ENCODE measurements at regions not wholly inside any gene's neighbourhood (a gene's known extent, or its start where the extent isn't known, plus 50 kb on each side); places are given as distances from the start of the nearest gene placed in this dataset.

DNA sequence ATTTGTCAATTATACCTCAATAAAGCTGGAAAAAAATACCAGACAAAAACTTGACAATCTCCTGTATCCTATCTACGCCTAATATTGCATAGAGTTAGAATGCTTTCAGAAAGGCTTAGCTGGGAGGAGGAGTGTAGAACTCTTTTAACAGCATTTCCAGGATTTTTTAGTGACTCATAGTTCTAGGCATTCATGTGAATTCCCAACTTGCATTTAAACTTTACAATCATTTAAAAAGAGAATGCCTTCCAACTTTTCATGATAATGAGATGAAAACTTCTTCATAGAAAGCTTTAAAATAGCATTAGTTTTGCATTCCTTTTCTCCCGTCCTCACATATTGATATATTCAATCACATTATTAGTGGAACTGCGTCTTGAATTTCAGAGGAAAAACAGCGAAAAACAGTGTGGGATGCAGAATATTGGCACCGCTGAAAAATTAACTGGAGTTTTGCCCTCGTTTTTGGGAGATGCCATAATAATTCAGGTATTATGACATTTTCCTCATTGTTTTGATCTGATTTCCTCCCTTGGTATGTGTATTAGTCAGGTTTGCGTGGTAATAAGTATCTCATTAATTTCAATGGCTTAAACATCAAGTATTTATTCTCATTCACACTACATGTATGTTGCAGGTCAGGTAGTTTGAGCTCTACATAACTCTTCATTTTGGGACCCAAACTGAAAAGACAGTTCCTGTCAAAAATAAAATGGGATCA, 293.2 kb upstream of the FIGN start:
- H3K4me3 ChIP-seq (ENCODE audit: low read length in 2 of 2): no peak overlapping the region
- no peak overlapping the region for H2BK12ac ChIP-seq (ENCODE audit: low read length)
- H3K4me2 ChIP-seq (ENCODE audit: insufficient read depth, low read length, poor library complexity, severe bottlenecking): no peak overlapping the region
- no peak overlapping the region for H3K18ac ChIP-seq (ENCODE audit: low read length)
- no peak overlapping the region for H3K27ac ChIP-seq (replicated peaks; ENCODE audit: low read length)
- no peak overlapping the region for H3K23ac ChIP-seq (ENCODE audit: low read depth, low read length, poor library complexity)
- DNase-seq (ENCODE audit: low spot score): no peak
- no peaks in the 10 kb centered on the region for H3K4me1 ChIP-seq (ENCODE audit: control insufficient read depth in 2 of 2, insufficient read depth in 1 of 2, low read depth in 1 of 2, low read length in 2 of 2)
- H4K91ac ChIP-seq (ENCODE audit: low read depth, low read length, poor library complexity): no peak overlapping the region
- no peak overlapping the region for H2BK5ac ChIP-seq (ENCODE audit: low read length)
- H3K9ac ChIP-seq (ENCODE audit: low read depth, low read length, poor library complexity): no peak overlapping the region
- no peak overlapping the region for H2BK15ac ChIP-seq (ENCODE audit: low read length)
- no peak overlapping the region for H4K8ac ChIP-seq (ENCODE audit: low read depth, low read length)
- no peak overlapping the region for H2BK120ac ChIP-seq (ENCODE audit: low read depth, low read length)
- H3K27me3 ChIP-seq (ENCODE audit: control insufficient read depth in 3 of 3, insufficient read depth in 3 of 3, low read depth in 1 of 3, low read length in 3 of 3): no peaks in the 10 kb centered on the region
- H3K36me3 ChIP-seq (replicated peaks in 1 of 2; ENCODE audit: control insufficient read depth in 2 of 2, insufficient read depth in 2 of 2, low read length in 2 of 2): no peaks in the 10 kb centered on the region
- no peak overlapping the region for H2AK5ac ChIP-seq (ENCODE audit: low read depth, low read length)
- H3K4ac ChIP-seq (ENCODE audit: low read length): no peak overlapping the region
- no peak overlapping the region for H2AFZ ChIP-seq (ENCODE audit: low read length)
- no peaks in the 10 kb centered on the region for H3K79me1 ChIP-seq (ENCODE audit: low read depth, low read length)
- no CpG with 5 or more reads among the region's 7 CpGs for WGBS, 2 donors (ENCODE audit: extremely low coverage in 2 of 2, insufficient read length in 2 of 2, insufficient replicate concordance in 1 of 2)
- no peaks in the 10 kb centered on the region for H3K9me3 ChIP-seq (replicated peaks in 1 of 2; ENCODE audit: control insufficient read depth in 2 of 2, insufficient read depth in 1 of 2, low read depth in 1 of 2, low read length in 2 of 2)
- H3K14ac ChIP-seq (ENCODE audit: low read length): no peak overlapping the region

DNA sequence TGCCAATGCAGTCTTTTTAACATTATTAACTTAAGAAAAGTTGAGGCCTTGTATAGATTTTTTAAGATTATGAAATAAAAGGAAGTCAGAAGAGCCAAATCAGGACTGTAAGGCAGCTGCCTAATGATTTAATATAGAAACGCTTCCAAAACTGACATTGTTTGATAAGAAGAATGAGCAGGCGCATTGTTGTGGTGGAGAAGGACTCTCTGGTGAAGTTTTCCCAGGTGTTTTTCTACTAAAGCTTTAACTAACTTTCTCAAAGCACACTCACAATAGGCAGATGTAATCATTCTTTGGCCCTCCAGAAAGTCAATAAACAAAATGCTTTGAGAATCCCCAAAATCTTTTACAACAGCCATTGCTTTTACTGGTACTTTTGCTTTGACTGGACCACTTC, 288.6 kb upstream of the FIGN start:
- H3K23ac ChIP-seq (ENCODE audit: low read depth, low read length, poor library complexity): no peak overlapping the region
- no peak overlapping the region for H2BK15ac ChIP-seq (ENCODE audit: low read length)
- no peak overlapping the region for H3K27ac ChIP-seq (replicated peaks; ENCODE audit: low read length)
- no peaks in the 10 kb centered on the region for H3K4me1 ChIP-seq (ENCODE audit: control insufficient read depth in 2 of 2, insufficient read depth in 1 of 2, low read depth in 1 of 2, low read length in 2 of 2)
- H2BK5ac ChIP-seq (ENCODE audit: low read length): no peak overlapping the region
- H4K8ac ChIP-seq (ENCODE audit: low read depth, low read length): no peak overlapping the region
- H3K9me3 ChIP-seq (replicated peaks in 1 of 2; ENCODE audit: control insufficient read depth in 2 of 2, insufficient read depth in 1 of 2, low read depth in 1 of 2, low read length in 2 of 2): no peaks in the 10 kb centered on the region
- H2BK120ac ChIP-seq (ENCODE audit: low read depth, low read length): no peak overlapping the region
- H3K14ac ChIP-seq (ENCODE audit: low read length): no peak overlapping the region
- H2AFZ ChIP-seq (ENCODE audit: low read length): no peak overlapping the region
- H3K18ac ChIP-seq (ENCODE audit: low read length): no peak overlapping the region
- no peak overlapping the region for H2BK12ac ChIP-seq (ENCODE audit: low read length)
- H3K36me3 ChIP-seq (replicated peaks in 1 of 2; ENCODE audit: control insufficient read depth in 2 of 2, insufficient read depth in 2 of 2, low read length in 2 of 2): no peaks in the 10 kb centered on the region
- DNase-seq (ENCODE audit: low spot score): no peak
- no CpG with 5 or more reads among the region's 2 CpGs for WGBS, 2 donors (ENCODE audit: extremely low coverage in 2 of 2, insufficient read length in 2 of 2, insufficient replicate concordance in 1 of 2)
- H3K9ac ChIP-seq (ENCODE audit: low read depth, low read length, poor library complexity): no peak overlapping the region
- H3K79me1 ChIP-seq (ENCODE audit: low read depth, low read length): no peaks in the 10 kb centered on the region
- no peaks in the 10 kb centered on the region for H3K27me3 ChIP-seq (ENCODE audit: control insufficient read depth in 3 of 3, insufficient read depth in 3 of 3, low read depth in 1 of 3, low read length in 3 of 3)
- H4K91ac ChIP-seq (ENCODE audit: low read depth, low read length, poor library complexity): no peak overlapping the region
- no peak overlapping the region for H3K4ac ChIP-seq (ENCODE audit: low read length)
- H3K4me2 ChIP-seq (ENCODE audit: insufficient read depth, low read length, poor library complexity, severe bottlenecking): no peak overlapping the region
- H3K4me3 ChIP-seq (ENCODE audit: low read length in 2 of 2): no peak overlapping the region
- H2AK5ac ChIP-seq (ENCODE audit: low read depth, low read length): no peak overlapping the region

GRCh38 chr2:164023896-164024295, 288.1 kb upstream of the FIGN start:
- Histone ChIP-seq H2AFZ (ENCODE audit: low read length) (no peak overlapping the region), H4K8ac (ENCODE audit: low read depth, low read length) (no peak overlapping the region), H3K4me3 (ENCODE audit: low read length in 2 of 2) (no peak overlapping the region), H4K91ac (ENCODE audit: low read depth, low read length, poor library complexity) (no peak overlapping the region), H3K9me3 (replicated peaks in 1 of 2; ENCODE audit: control insufficient read depth in 2 of 2, insufficient read depth in 1 of 2, low read depth in 1 of 2, low read length in 2 of 2) (no peaks in the 10 kb centered on the region), H3K4ac (ENCODE audit: low read length) (no peak overlapping the region), H2BK5ac (ENCODE audit: low read length) (no peak overlapping the region), H3K36me3 (replicated peaks in 1 of 2; ENCODE audit: control insufficient read depth in 2 of 2, insufficient read depth in 2 of 2, low read length in 2 of 2) (no peaks in the 10 kb centered on the region), H3K9ac (ENCODE audit: low read depth, low read length, poor library complexity) (no peak overlapping the region), H3K27me3 (ENCODE audit: control insufficient read depth in 3 of 3, insufficient read depth in 3 of 3, low read depth in 1 of 3, low read length in 3 of 3) (no peaks in the 10 kb centered on the region), H3K14ac (ENCODE audit: low read length) (no peak overlapping the region), H2BK15ac (ENCODE audit: low read length) (no peak overlapping the region), H2BK12ac (ENCODE audit: low read length) (no peak overlapping the region), H3K4me2 (ENCODE audit: insufficient read depth, low read length, poor library complexity, severe bottlenecking) (no peak overlapping the region), H3K23ac (ENCODE audit: low read depth, low read length, poor library complexity) (no peak overlapping the region), H2AK5ac (ENCODE audit: low read depth, low read length) (no peak overlapping the region), H3K27ac (replicated peaks; ENCODE audit: low read length) (no peak overlapping the region), H3K4me1 (ENCODE audit: control insufficient read depth in 2 of 2, insufficient read depth in 1 of 2, low read depth in 1 of 2, low read length in 2 of 2) (no peaks in the 10 kb centered on the region), H3K18ac (ENCODE audit: low read length) (no peak overlapping the region), H3K79me1 (ENCODE audit: low read depth, low read length) (no peaks in the 10 kb centered on the region), H2BK120ac (ENCODE audit: low read depth, low read length) (no peak overlapping the region)
- no peak for DNase-seq (ENCODE audit: low spot score)
- no CpG with 5 or more reads among the region's 2 CpGs for WGBS, 2 donors (ENCODE audit: extremely low coverage in 2 of 2, insufficient read length in 2 of 2, insufficient replicate concordance in 1 of 2)

DNA sequence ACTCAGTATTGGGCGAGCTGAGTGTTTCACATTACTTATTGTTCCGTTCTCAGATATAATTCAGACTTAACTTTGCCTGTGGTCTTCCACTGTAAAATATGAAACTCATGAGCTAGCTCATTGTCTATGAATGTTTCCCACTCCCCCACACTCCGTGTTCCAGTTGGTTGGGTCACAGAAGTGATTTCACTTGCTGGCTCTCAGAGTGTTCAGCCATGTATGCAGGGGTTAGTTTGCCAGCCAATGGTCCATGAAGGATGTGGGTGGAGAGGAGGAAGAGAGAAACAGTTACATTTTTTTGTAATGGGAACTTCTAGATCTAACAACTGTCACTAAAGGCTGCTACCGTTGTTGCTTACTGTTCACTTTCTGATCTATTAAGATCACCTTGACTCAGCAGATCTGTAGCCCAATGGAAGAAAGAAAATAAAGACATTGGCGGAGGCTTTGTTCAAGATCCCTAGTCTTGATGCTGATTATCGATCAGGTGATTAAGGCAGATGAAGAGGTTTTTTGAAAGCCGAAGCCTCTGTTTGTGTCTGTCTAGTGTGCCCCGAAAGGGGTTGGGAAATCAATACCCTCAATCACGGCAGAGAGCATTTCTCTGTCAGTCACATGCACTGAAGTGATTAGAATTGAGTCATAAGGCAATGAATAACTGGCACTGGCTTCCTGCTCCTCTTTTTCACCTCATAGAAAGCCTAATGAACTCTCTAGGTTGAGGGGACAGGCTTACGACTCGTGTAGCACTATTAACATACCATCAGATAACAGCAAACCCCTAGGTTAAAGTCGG, 279.7 kb upstream of the FIGN start:
- no peak for DNase-seq (ENCODE audit: low spot score)
- no peak overlapping the region for H2AK5ac ChIP-seq (ENCODE audit: low read depth, low read length)
- H3K18ac ChIP-seq (ENCODE audit: low read length): no peak overlapping the region
- no peak overlapping the region for H2BK5ac ChIP-seq (ENCODE audit: low read length)
- H4K91ac ChIP-seq (ENCODE audit: low read depth, low read length, poor library complexity): no peak overlapping the region
- H3K9ac ChIP-seq (ENCODE audit: low read depth, low read length, poor library complexity): no peak overlapping the region
- H2BK15ac ChIP-seq (ENCODE audit: low read length): no peak overlapping the region
- H3K14ac ChIP-seq (ENCODE audit: low read length): no peak overlapping the region
- no peaks in the 10 kb centered on the region for H3K79me1 ChIP-seq (ENCODE audit: low read depth, low read length)
- no peak overlapping the region for H3K4me2 ChIP-seq (ENCODE audit: insufficient read depth, low read length, poor library complexity, severe bottlenecking)
- no peak overlapping the region for H3K4ac ChIP-seq (ENCODE audit: low read length)
- H2BK120ac ChIP-seq (ENCODE audit: low read depth, low read length): no peak overlapping the region
- H3K4me3 ChIP-seq (ENCODE audit: low read length in 2 of 2): no peak overlapping the region
- peak overlapping the region; percentile 52 for H3K27ac ChIP-seq (replicated peaks; ENCODE audit: low read length)
- H3K4me1 ChIP-seq (ENCODE audit: control insufficient read depth in 2 of 2, insufficient read depth in 1 of 2, low read depth in 1 of 2, low read length in 2 of 2): peaks cover 12 to 18% of the 10 kb centered on the region in 2 donors
- H3K27me3 ChIP-seq (ENCODE audit: control insufficient read depth in 3 of 3, insufficient read depth in 3 of 3, low read depth in 1 of 3, low read length in 3 of 3): no peaks in the 10 kb centered on the region
- H3K9me3 ChIP-seq (replicated peaks in 1 of 2; ENCODE audit: control insufficient read depth in 2 of 2, insufficient read depth in 1 of 2, low read depth in 1 of 2, low read length in 2 of 2): no peaks in the 10 kb centered on the region
- H2BK12ac ChIP-seq (ENCODE audit: low read length): no peak overlapping the region
- no peak overlapping the region for H3K23ac ChIP-seq (ENCODE audit: low read depth, low read length, poor library complexity)
- no peak overlapping the region for H4K8ac ChIP-seq (ENCODE audit: low read depth, low read length)
- peak overlapping the region; percentile 71 for H2AFZ ChIP-seq (ENCODE audit: low read length)
- WGBS, 2 donors (ENCODE audit: extremely low coverage in 2 of 2, insufficient read length in 2 of 2, insufficient replicate concordance in 1 of 2): no CpG with 5 or more reads among the region's 12 CpGs
- no peaks in the 10 kb centered on the region for H3K36me3 ChIP-seq (replicated peaks in 1 of 2; ENCODE audit: control insufficient read depth in 2 of 2, insufficient read depth in 2 of 2, low read length in 2 of 2)

Data from neuronal stem cell (in vitro differentiated cells).